Mucosa of rectum (tissue), 2 donors: ENCODE measurements at regions not wholly inside any gene's neighbourhood (a gene's known extent, or its start where the extent isn't known, plus 50 kb on each side); places are given as distances from the start of the nearest gene placed in this dataset.

Experiments used
- H3K27ac ChIP-seq, 2 donors: one replicate each; pipeline ENCODE4 v1.7.0; 2013; ENCODE audit warnings: inconsistent platforms in 2 of 2, low read depth in 2 of 2, low read length in 2 of 2
- H3K27me3 ChIP-seq, 2 donors: one replicate each; pipeline ENCODE4 v1.7.0; 2013; ENCODE audit warnings: low read length in 2 of 2; ENCODE audit not compliant: control insufficient read depth in 2 of 2, insufficient read depth in 2 of 2
- H3K36me3 ChIP-seq, 2 donors: one replicate each; pipeline ENCODE4 v1.7.0; 2013; ENCODE audit warnings: low read length in 2 of 2; ENCODE audit not compliant: control insufficient read depth in 2 of 2, insufficient read depth in 2 of 2
- H3K4me1 ChIP-seq, 2 donors: one replicate each; pipeline ENCODE4 v1.7.0; 2013; ENCODE audit warnings: low read length in 2 of 2, mild to moderate bottlenecking in 1 of 2; ENCODE audit not compliant: control insufficient read depth in 2 of 2, insufficient read depth in 2 of 2
- H3K4me3 ChIP-seq, 2 donors: one replicate each; pipeline ENCODE4 v1.7.0; 2013; ENCODE audit warnings: low read length in 2 of 2
- H3K9ac ChIP-seq, 2 donors: one replicate each; pipeline ENCODE4 v1.7.0; 2013; ENCODE audit warnings: low read length in 2 of 2, low read depth in 1 of 2, mild to moderate bottlenecking in 1 of 2
- H3K9me3 ChIP-seq, 2 donors: one replicate each; pipeline ENCODE4 v1.7.0; 2013; ENCODE audit warnings: low read length in 2 of 2; ENCODE audit not compliant: control insufficient read depth in 2 of 2
- donor health status: healthy.
- donor health status: Normal muscosa, but diverticular disease.

- no peak overlapping the region for H3K4me3 ChIP-seq
- peaks cover 0 to 3% of the 10 kb centered on the region in 2 donors for H3K27me3 ChIP-seq
- H3K4me1 ChIP-seq = no peaks in the 10 kb centered on the region
- H3K9me3 ChIP-seq = no peaks in the 10 kb centered on the region
- H3K27ac ChIP-seq = no peak overlapping the region
- no peaks in the 10 kb centered on the region for H3K36me3 ChIP-seq
- H3K9ac ChIP-seq = no peak overlapping the region
These were observed 71.3 kb upstream of the CORO2B start for GRCh38 chr15:68507447-68507846.

DNA sequence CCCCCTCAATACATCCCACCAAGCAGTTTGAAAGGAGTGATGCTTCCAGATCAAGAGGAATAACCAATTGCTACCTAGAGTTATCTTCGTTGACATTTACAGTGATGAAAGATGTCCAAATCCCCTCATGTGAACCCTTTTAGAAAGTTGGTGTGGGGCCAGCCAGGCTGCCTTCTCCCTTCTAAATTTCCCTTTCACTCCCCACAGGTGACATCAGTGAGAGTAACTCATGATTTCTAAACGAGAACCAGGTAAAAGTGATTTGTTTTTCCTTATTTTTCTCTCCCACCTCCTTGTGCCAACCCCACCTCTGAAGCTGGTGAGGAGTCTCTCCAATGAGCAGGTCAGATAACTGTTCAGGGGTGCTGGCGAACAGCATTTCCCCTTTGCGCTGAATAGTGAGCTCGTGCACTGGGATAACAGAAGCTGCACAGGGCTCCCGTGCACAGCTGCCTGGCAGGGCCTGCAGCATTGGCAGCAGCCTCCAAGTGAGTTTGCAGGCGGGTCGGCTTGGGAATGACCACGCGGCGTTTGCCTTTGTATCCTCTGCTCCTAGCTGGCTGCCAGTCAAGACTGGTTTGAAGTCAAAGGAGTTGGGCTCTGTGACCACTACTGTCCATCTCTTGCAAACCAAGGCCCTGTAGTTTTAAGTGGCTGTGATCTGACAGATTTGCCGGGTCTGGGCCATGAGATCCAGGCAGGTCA, 70.2 kb upstream of the CORO2B start:
- H3K27me3 ChIP-seq = peaks cover 0 to 3% of the 10 kb centered on the region in 2 donors
- H3K9me3 ChIP-seq = no peaks in the 10 kb centered on the region
- no peak overlapping the region for H3K9ac ChIP-seq
- H3K4me1 ChIP-seq = no peaks in the 10 kb centered on the region
- H3K27ac ChIP-seq = no peak overlapping the region
- no peak overlapping the region for H3K4me3 ChIP-seq
- no peaks in the 10 kb centered on the region for H3K36me3 ChIP-seq

DNA sequence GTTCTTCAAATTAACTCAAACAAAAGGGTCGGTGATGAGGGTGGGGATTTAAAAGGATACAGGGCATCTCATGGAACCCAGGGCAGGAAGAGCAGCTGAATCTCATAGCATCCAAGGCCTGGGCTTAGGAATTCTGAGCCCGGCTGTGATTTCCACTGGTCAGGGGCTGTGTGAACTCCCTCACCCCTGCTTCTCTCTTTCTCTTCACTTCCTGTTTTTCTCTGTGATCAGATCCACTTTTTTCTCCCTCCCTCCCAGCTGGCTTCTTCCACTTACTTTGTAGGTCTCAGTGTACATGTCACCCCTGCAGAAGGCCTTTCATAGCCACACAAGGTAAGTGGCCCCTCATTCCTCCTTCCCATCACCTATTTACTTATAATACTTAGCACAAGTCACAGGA, 68.2 kb upstream of the CORO2B start:
- no peaks in the 10 kb centered on the region for H3K4me1 ChIP-seq
- no peaks in the 10 kb centered on the region for H3K36me3 ChIP-seq
- no peak overlapping the region for H3K9ac ChIP-seq
- H3K9me3 ChIP-seq = no peaks in the 10 kb centered on the region
- no peak overlapping the region for H3K4me3 ChIP-seq
- peaks cover 0 to 5% of the 10 kb centered on the region in 2 donors for H3K27me3 ChIP-seq
- H3K27ac ChIP-seq = no peak overlapping the region

- H3K36me3 ChIP-seq = no peaks in the 10 kb centered on the region
- peaks cover 0 to 3% of the 10 kb centered on the region in 2 donors for H3K27me3 ChIP-seq
- H3K4me3 ChIP-seq = no peak overlapping the region
- no peak overlapping the region for H3K9ac ChIP-seq
- no peak overlapping the region for H3K27ac ChIP-seq
- H3K4me1 ChIP-seq = no peaks in the 10 kb centered on the region
- no peaks in the 10 kb centered on the region for H3K9me3 ChIP-seq
These were observed 67.5 kb upstream of the CORO2B start for GRCh38 chr15:68511073-68511991.

GRCh38 chr15:68512052-68512451, 66.7 kb upstream of the CORO2B start:
- Histone ChIP-seq H3K36me3 (no peaks in the 10 kb centered on the region), H3K9me3 (no peaks in the 10 kb centered on the region), H3K27me3 (peaks cover 0 to 3% of the 10 kb centered on the region in 2 donors), H3K27ac (no peak overlapping the region), H3K4me1 (no peaks in the 10 kb centered on the region), H3K4me3 (no peak overlapping the region), H3K9ac (no peak overlapping the region)

DNA sequence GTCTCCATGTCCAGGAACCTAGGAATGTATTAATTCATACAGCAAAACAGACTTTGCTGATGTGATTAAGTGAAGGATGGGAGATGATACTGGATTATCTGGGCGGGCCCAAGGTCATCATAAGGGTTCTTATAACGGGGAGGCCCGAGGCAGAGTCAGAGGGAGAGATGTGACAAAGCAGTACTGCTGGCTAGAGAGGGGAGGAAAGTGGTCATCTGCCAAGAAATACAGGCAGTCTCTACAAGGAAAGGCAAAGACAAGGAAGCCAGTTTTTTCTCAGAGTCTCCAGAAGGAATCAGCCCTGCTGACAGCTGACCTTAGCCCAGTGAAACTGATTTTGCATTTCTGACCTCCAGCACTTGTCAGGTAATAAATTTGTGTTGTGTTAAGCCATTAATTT, 66.2 kb upstream of the CORO2B start:
- no peak overlapping the region for H3K4me3 ChIP-seq
- no peaks in the 10 kb centered on the region for H3K36me3 ChIP-seq
- peaks cover 0 to 1% of the 10 kb centered on the region in 2 donors for H3K4me1 ChIP-seq
- no peak overlapping the region for H3K27ac ChIP-seq
- no peaks in the 10 kb centered on the region for H3K9me3 ChIP-seq
- H3K9ac ChIP-seq = no peak overlapping the region
- peaks cover 0 to 3% of the 10 kb centered on the region in 2 donors for H3K27me3 ChIP-seq

GRCh38 chr15:68515371-68516095, 63.3 kb upstream of the CORO2B start:
- Histone ChIP-seq H3K4me3 (no peak overlapping the region), H3K36me3 (no peaks in the 10 kb centered on the region), H3K4me1 (peaks cover 0 to 2% of the 10 kb centered on the region in 2 donors), H3K9me3 (no peaks in the 10 kb centered on the region), H3K27me3 (peaks cover 0 to 3% of the 10 kb centered on the region in 2 donors), H3K9ac (no peak overlapping the region), H3K27ac (no peak overlapping the region)

DNA sequence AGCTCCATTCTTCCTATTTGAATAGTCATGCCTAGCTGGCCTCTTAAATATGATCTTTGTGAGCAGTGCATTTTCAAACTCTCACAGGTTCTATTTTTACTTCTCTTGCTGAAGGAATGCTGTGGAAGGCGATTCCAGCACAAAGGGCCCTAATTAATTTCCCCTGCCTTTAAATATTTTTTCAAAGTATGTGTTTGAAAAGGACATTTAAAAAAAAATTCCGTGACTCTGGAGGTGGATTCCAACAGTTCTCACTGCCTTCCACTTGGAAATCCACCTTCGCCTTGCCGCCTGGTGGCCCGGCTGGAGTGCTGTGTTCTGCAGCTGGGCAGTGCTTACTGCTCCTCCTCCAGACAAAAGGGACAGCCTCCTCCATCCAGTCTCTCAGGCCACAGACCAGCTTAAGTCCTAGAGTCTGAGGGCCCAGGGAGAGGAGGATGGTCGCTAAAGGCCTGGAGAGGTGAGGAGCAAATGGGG, 61.5 kb upstream of the CORO2B start:
- Histone ChIP-seq H3K36me3 (no peaks in the 10 kb centered on the region), H3K9me3 (no peaks in the 10 kb centered on the region), H3K4me3 (no peak overlapping the region), H3K4me1 (peaks cover 0 to 2% of the 10 kb centered on the region in 2 donors), H3K9ac (no peak overlapping the region), H3K27me3 (peaks cover 0 to 3% of the 10 kb centered on the region in 2 donors), H3K27ac (peak overlapping the region in 1 of 2 donors; percentile 21)

GRCh38 chr15:68518046-68518445, 60.7 kb upstream of the CORO2B start:
- no peak overlapping the region for H3K9ac ChIP-seq
- no peaks in the 10 kb centered on the region for H3K36me3 ChIP-seq
- no peaks in the 10 kb centered on the region for H3K9me3 ChIP-seq
- peaks cover 0 to 2% of the 10 kb centered on the region in 2 donors for H3K4me1 ChIP-seq
- peak overlapping the region in 1 of 2 donors; percentile 21 for H3K27ac ChIP-seq
- peaks cover 0 to 3% of the 10 kb centered on the region in 2 donors for H3K27me3 ChIP-seq
- H3K4me3 ChIP-seq = no peak overlapping the region
